OCI-LY3 (cell line): ENCODE measurements at regions not wholly inside any gene's neighbourhood (a gene's known extent, or its start where the extent isn't known, plus 50 kb on each side); places are given as distances from the start of the nearest gene placed in this dataset.

Experiments
- EZH2phosphoT487 ChIP-seq: fragments of 200-600 bp; shearing (Covaris generic); IDR thresholded peaks from 2 replicates; pipeline ENCODE4 v1.6.1; 2018; ENCODE audit warnings: antibody characterized with exemption, mixed run types, low read depth
- TF ChIP-seq, protein P1 (sequence below): fragments of 200-600, 300-600 bp; sonication (generic); IDR thresholded peaks from 2 replicates; pipeline ENCODE4 v1.5.1; 2014; ENCODE audit warnings: antibody characterized with exemption, low read length, low read depth

DNA sequence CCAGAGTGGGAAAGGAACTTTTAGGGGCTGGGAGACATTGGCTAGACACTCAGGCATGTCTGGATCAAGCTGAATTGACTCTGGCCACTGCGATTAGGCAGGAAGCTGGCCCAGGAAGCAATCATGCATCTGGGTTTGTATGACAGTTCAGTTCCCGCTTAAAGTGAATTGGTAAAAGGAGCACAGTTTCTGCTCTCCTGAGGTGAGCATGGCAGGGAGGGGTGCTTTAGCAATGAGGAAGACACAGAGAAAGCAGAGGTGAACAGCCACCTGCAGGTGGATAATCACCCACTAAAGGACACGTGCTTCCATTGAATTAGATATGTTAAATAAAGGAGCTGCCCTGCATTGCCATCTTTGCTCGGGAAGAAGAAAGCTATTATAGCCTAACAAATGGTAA is 248.1 kb upstream of the MAP3K1 start:
- TF ChIP-seq, protein P1, sequence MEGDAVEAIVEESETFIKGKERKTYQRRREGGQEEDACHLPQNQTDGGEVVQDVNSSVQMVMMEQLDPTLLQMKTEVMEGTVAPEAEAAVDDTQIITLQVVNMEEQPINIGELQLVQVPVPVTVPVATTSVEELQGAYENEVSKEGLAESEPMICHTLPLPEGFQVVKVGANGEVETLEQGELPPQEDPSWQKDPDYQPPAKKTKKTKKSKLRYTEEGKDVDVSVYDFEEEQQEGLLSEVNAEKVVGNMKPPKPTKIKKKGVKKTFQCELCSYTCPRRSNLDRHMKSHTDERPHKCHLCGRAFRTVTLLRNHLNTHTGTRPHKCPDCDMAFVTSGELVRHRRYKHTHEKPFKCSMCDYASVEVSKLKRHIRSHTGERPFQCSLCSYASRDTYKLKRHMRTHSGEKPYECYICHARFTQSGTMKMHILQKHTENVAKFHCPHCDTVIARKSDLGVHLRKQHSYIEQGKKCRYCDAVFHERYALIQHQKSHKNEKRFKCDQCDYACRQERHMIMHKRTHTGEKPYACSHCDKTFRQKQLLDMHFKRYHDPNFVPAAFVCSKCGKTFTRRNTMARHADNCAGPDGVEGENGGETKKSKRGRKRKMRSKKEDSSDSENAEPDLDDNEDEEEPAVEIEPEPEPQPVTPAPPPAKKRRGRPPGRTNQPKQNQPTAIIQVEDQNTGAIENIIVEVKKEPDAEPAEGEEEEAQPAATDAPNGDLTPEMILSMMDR, result no peak
- TF ChIP-seq EZH2phosphoT487, result no peak
